ENCODE measurements at regions not wholly inside any gene's neighbourhood (a gene's known extent, or its start where the extent isn't known, plus 50 kb on each side); places are given as distances from the start of the nearest gene placed in this dataset.

DNA sequence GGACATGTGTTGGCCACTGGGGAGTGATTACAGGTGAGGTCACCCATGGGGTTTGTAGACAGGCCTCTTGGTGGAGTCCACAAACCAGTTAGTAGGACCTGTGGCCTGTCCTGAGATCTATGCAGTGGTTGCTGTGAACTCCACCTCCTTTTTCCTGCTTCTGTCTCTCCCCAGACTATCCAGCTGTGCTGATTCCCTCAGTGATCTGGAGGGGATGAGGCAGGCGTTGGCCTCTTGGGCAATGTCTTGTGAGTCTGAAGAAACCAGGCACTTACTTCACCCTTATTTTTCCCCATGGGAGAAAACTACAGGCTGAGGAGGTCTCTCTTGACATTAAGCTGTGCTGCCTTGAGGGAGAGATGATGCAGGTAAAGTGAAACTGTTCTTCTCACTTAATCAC lies 257.2 kb upstream of the PRICKLE1 start:
- TF ChIP-seq, protein P1, sequence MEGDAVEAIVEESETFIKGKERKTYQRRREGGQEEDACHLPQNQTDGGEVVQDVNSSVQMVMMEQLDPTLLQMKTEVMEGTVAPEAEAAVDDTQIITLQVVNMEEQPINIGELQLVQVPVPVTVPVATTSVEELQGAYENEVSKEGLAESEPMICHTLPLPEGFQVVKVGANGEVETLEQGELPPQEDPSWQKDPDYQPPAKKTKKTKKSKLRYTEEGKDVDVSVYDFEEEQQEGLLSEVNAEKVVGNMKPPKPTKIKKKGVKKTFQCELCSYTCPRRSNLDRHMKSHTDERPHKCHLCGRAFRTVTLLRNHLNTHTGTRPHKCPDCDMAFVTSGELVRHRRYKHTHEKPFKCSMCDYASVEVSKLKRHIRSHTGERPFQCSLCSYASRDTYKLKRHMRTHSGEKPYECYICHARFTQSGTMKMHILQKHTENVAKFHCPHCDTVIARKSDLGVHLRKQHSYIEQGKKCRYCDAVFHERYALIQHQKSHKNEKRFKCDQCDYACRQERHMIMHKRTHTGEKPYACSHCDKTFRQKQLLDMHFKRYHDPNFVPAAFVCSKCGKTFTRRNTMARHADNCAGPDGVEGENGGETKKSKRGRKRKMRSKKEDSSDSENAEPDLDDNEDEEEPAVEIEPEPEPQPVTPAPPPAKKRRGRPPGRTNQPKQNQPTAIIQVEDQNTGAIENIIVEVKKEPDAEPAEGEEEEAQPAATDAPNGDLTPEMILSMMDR (conservative IDR thresholded peaks at IDR 0.05; ENCODE audit: low read depth, low read length), result no peak
- no peak for TF ChIP-seq EZH2 (IDR thresholded peaks at IDR 0.05; ENCODE audit: low read length, unreplicated experiment)

Measured in PC-3 (cell line).